ENCODE measurements at regions not wholly inside any gene's neighbourhood (a gene's known extent, or its start where the extent isn't known, plus 50 kb on each side); places are given as distances from the start of the nearest gene placed in this dataset.

GRCh38 chr20:60802676-60803075 is 449.4 kb upstream of the CDH4 start:
- TF ChIP-seq CTCF (conservative IDR thresholded peaks at IDR 0.05; ENCODE audit: low read length) (no peak), EZH2phosphoT487 (IDR thresholded peaks at IDR 0.05; ENCODE audit: borderline replicate concordance, low read depth, low read length) (no peak)

Measured in OCI-LY7 (cell line).